Amniotic stem cell (primary cell): ENCODE measurements at regions not wholly inside any gene's neighbourhood (a gene's known extent, or its start where the extent isn't known, plus 50 kb on each side); places are given as distances from the start of the nearest gene placed in this dataset.
"Not testable (repeated sequence)": the region's sequence is repeated elsewhere in the genome, so short reads cannot be mapped to it uniquely, and the experiment has no call there.

Experiments
- DNase-seq: peaks from one replicate; lab custom pipeline; 2025; lab: John Stamatoyannopoulos, UW

GRCh38 chr2:35814597-35814996, 541.0 kb upstream of the CRIM1 start:
- DNase-seq, result not testable (repeated sequence)

DNA sequence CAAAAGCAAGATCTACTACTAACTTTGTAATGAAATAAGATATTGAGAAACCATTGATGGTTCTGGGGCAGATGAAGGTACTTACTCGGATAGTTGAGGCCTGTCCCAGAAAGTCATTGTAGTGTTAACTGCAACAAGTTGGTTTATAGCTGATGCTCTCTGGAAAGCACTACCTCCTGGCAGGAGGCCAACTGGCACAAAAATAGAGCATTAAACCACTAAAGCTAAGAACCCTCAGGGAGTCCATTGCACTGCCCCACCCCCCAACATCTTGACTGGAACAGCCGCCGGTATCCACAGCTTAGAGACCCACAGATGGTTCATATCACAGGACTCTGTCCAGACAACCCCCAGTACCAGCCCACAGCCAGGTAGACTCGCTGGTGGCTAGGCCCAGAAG, 552.5 kb upstream of the CRIM1 start:
- no peak for DNase-seq

DNA sequence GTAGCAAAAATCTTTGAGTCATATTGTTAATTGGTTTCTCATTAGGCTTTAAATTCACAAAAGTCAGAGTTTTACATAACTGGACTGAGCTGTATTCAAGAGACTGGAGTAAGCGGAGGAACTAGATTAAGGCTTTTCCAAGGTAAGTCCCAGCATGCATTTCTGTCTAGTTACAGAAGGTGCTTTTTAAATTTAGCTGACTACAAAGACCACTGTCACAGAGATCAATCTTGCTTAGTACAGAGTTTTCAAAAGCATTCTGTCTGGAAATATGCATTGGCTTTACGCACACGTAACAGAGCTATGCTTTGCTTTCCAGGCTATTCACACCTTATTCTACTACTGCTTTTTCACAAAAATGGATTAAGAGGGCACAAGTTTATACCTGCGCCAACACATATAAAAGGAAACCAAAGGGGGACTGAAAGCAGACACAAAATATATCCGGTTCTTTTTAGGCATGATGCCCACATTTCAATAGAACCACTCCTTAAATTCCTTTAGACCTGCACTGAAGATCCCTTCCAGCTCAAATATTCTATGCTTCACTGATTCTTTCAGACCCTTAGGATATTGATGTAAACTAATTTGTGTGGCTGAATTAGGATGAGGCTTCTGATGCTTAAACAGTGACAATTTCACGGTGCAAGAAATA, 560.7 kb upstream of the CRIM1 start:
- no peak for DNase-seq

DNA sequence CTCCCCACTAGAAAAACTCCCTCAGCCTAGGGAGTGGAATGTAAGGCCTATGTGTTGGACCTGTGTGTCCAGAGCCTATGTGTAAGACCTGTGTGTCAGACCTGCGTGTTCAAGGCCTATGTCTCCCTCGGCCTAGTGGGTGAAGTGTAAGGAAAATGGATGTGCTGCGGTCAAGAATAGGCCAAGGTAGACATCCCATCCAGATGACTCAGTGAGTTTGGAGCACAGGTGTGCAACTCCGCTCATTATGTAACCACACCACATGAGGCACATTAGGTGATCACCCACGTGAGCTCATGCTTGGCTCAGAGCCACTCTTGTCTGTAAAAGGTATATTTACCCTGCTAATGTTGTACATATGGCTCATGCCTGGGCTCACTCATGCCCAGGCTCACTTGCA, 565.3 kb upstream of the CRIM1 start:
- no peak for DNase-seq

- DNase-seq, result no peak
Measured at GRCh38 chr2:35788543-35788942, 567.0 kb upstream of the CRIM1 start.

DNA sequence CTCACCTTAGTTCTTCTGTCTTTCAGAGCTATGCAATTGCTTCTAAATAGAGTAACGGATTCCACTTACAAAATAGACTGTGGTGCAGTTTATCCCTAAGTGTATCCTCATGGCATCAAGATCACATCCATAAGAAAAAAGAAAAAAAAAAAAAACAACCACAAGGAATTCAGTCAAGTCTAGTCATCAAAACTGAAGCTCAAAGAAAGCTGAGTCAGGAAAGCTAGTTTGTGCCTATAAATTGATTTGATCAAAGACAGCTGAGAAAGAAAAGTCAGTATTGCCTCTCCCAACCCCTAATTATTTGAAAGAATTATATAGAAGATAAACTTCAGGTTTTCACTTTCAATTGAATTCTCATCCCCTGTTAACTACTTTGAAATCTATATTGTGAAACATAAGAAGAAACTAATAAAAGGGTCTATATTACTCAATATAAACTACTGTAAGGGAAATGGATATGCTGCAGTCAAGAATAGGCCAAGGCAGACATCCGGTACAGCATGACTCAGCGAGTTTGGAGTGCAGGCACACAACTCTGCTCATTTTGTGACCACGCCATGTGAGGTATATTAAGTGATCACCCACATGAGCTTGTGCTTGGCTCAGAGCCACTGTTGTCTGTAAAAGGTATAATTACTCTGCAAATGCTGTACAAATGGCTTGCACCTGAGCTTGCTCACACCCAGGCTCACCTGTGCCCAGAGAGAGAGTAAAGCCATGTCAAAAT, 568.1 kb upstream of the CRIM1 start:
- DNase-seq, result no peak

DNA sequence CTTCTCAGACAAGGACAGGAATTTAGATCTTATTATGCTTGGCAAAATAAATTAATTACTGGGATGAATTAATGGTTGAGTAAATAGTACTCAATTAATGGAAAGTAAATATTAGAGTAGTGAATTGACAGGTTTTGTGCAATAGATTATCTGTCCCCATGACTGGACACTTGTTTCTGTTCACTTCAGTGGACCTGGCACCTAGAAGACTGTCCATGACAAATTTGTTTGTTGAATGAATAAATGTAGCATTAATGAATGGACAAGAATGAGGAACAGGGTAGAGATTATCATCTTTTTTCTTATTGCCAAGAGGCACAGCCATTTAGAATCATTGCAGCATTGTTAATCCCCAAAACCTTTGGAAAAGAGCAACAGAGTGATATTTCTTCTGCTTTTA, 570.0 kb upstream of the CRIM1 start:
- DNase-seq, result no peak

DNA sequence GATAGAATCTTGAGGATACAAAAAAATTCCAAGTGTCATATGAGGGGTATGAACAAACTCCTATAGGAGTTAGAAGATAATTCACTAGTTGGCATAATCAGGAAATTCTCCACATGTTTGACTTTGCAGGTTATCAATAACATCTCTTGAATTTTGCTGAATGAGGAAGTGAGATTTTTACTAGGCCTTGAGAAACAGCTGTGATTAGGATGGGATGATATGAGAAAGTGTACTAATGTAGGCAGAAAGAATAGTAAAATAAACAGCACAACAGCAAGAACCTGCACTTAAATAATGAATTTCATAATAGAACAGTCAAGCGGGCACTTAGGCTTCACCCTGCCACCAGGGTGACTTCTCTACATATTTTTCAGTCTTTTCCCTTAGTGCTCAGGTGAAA, 570.8 kb upstream of the CRIM1 start:
- no peak for DNase-seq

GRCh38 chr2:35783723-35784122, 571.9 kb upstream of the CRIM1 start:
- DNase-seq, result no peak

DNA sequence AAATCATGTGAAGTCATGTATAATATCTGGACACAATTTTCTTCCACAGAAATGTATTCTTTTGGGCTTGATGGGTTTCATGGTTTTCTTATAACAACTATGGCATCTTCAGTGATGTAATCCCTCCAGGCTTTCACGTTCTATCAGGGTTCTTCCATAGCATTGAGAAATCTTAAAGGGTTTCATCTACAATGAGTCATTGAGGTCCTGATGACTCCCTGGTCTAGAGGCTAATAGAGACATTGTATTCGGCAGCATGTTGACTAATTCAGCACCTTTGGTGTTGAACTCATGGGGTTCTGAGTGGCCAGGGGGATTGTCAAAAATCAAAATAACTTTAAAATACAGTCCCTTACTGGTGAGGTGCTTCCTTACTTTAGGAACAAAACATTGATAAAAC, 614.0 kb upstream of the CRIM1 start:
- no peak for DNase-seq

DNA sequence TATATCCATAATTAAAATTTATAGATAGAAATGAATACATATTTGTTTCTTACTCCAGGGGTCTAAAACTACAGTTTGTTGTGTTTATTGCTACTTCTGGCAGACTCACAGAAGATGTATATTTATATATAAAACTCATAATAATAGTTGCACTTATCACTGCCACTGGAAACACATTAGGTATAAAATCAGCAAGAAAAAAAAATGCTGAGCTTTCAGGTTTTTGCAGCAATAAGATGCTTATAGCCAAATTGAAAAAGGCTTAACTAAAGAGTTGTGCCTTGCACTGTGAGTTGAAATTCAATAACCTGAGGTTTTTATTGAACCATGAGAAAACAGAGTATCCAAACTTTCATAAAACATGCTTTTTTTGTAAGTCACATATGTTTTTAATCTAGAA, 623.9 kb upstream of the CRIM1 start:
- no peak for DNase-seq

- DNase-seq, result no peak
Measured at GRCh38 chr2:35714883-35715282, 640.7 kb upstream of the CRIM1 start.

DNA sequence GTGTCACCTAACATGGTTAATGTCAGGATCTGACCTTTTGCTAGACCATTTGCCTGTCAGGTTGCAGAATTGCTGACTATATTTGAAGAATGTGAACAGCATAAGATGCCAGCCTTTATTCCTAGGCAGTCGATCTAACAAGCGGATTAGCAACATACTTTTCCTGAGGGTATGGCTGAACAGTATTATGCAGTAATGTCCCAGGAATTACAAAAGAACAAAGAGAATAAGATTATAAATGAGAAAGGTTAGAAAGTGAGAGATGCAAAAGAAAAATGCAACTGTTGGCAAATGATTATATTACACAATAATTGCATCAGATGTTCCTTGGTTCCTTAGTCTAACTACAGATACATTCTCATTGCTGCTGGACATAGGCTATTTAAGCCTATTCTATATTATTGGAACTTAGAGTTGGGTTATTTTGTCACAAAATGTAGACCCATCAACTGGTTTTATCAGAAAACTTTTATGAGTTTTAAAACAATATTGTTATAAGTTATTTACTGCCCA, 647.1 kb upstream of the CRIM1 start:
- no peak for DNase-seq

GRCh38 chr2:35688309-35688708, 667.3 kb upstream of the CRIM1 start:
- DNase-seq, result no peak

DNA sequence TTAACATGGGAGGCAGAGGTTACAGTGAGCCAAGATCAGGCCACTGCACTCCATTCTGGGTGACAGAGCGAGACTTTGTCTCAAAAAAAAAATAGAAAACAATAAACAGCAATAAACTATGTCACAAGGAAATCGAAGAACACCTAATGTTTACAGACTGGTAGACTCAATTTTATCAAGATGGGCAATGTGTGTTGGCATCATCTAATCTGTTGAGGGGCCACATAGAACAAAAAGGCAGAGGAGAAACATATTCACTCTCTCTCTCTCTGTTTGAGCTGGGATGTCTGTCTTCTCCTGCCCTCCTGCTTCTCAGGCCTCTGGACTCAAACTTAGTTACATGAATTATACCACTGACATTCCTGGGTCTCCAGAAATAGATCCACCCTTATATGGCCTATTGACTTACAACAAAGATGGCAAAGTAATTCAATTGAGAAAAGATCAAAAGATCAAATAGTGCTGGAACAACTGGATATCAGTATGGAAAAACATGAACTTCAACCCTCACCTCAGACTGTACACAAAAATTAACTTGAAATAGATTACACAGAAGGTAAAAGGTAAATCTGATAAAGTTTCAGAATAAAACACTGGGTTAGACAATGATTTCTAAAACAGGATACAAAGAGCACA, 703.8 kb upstream of the CRIM1 start:
- no peak for DNase-seq

GRCh38 chr2:35614640-35615039, 740.9 kb upstream of the CRIM1 start:
- DNase-seq, result no peak

DNA sequence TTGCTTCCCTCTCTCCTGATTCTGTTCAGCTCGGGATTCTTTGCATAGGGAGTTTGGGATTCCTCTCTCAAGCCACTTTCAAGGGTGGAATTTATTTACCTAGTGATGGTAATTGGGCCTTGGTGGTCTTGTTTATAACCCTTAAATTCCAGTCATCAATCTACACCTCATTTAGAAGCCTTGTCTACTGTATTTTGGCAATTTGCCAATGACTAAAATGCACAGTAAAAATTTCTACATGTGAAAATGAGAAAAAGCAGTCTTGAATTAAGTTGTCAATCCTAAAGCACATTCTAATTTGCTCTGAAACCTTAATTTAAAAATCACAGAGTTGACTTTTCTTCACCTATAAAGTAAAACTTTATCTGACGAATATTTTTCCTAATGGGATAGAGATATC, 749.2 kb upstream of the CRIM1 start:
- DNase-seq, result no peak

GRCh38 chr2:35598310-35598709, 757.3 kb upstream of the CRIM1 start:
- DNase-seq, result no peak

GRCh38 chr2:35591886-35592285, 763.7 kb upstream of the CRIM1 start:
- DNase-seq, result no peak

- no peak for DNase-seq
Measured at GRCh38 chr2:35585972-35586371, 769.6 kb upstream of the CRIM1 start.

- no peak for DNase-seq
Measured at GRCh38 chr2:35582637-35583036, 772.9 kb upstream of the CRIM1 start.

- no peak for DNase-seq
Measured at GRCh38 chr2:35580956-35581355, 774.6 kb upstream of the CRIM1 start.

- DNase-seq, result not testable (repeated sequence)
Measured at GRCh38 chr2:35568574-35568973, 787.0 kb upstream of the CRIM1 start.
